ENCODE measurements at regions not wholly inside any gene's neighbourhood (a gene's known extent, or its start where the extent isn't known, plus 50 kb on each side); places are given as distances from the start of the nearest gene placed in this dataset.
"Not testable (repeated sequence)": the region's sequence is repeated elsewhere in the genome, so short reads cannot be mapped to it uniquely, and the experiment has no call there.

DNA sequence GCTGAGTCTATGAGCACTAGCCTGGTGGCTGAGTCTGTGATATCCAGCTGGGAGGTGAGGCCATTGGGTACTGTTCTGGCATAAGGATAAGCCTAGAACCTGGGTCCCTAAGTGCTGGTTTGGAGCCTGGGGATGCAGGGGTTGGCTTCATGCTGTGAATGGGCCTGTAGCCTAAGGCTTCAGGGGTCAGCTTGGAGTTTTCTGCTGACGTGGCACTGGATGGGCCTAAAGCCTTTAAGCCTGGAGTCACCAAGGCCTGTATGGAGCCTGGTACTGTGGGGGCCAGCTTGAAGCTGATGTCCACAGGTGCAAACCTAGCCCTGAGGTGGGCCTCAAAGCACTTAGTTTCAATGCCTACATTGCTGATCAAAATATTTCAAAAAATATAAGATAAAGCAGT lies 979.6 kb upstream of the POU3F4 start:
- Histone ChIP-seq H3K36me3 (ENCODE audit: control insufficient read depth, insufficient read depth, low read length) (no peaks in the 10 kb centered on the region), H3K27ac (ENCODE audit: insufficient read depth, low read length, poor library complexity, severe bottlenecking) (no peak overlapping the region), H3K27me3 (ENCODE audit: control insufficient read depth, insufficient read depth, low read length) (no peaks in the 10 kb centered on the region), H3K9me3 (ENCODE audit: control insufficient read depth in 2 of 2, low read length in 2 of 2) (no peaks in the 10 kb centered on the region), H3K4me3 (ENCODE audit: low read depth, low read length) (no peak overlapping the region), H3K4me1 (ENCODE audit: control insufficient read depth, insufficient read depth, low read length, poor library complexity, severe bottlenecking) (no peaks in the 10 kb centered on the region)
- Mint-ChIP-seq H3K4me3 (no peak overlapping the region), H3K4me1 (no peaks in the 10 kb centered on the region), H3K36me3 (no peaks in the 10 kb centered on the region), H3K27ac (no peak overlapping the region), H3K27me3 (no peaks in the 10 kb centered on the region), H3K9me3 (peaks cover 0 to 8% (median 1%) of the 10 kb centered on the region in 7 donors)
- DNase-seq = no peak
- ATAC-seq (ENCODE audit: low read depth in 2 of 2) = no peak

DNA sequence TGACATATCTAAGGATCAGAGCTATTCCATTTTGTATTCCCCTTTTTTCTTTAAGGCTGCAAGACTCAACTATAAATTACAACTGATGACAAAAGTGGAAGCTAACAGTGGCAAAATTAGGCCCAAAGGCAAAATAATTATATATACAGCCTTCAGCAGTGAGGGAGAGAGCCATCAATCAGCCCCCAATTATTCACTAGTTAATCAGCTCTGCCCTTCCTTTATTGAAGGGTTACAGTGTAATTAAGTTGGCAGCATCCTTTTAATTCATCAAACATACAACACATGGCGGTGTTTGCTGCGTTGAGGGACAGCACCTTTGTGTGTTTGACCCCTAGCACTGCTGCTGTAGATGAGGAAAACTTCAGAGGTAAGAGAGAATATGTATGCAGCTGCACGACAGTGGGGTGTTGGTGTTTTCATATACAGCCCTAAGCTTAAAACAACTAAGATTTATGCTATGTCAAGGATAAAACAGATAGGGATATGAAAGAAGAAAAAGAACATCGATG lies 973.9 kb upstream of the POU3F4 start:
- Mint-ChIP-seq H3K27ac (no peak overlapping the region), H3K9me3 (peaks cover 0 to 4% (median 1%) of the 10 kb centered on the region in 7 donors), H3K4me3 (no peak overlapping the region), H3K36me3 (no peaks in the 10 kb centered on the region), H3K27me3 (no peaks in the 10 kb centered on the region), H3K4me1 (no peaks in the 10 kb centered on the region)
- Histone ChIP-seq H3K9me3 (ENCODE audit: control insufficient read depth in 2 of 2, low read length in 2 of 2) (no peaks in the 10 kb centered on the region), H3K27ac (ENCODE audit: insufficient read depth, low read length, poor library complexity, severe bottlenecking) (no peak overlapping the region), H3K36me3 (ENCODE audit: control insufficient read depth, insufficient read depth, low read length) (no peaks in the 10 kb centered on the region), H3K4me3 (ENCODE audit: low read depth, low read length) (no peak overlapping the region), H3K4me1 (ENCODE audit: control insufficient read depth, insufficient read depth, low read length, poor library complexity, severe bottlenecking) (no peaks in the 10 kb centered on the region), H3K27me3 (ENCODE audit: control insufficient read depth, insufficient read depth, low read length) (no peaks in the 10 kb centered on the region)
- ATAC-seq (ENCODE audit: low read depth in 2 of 2) (no peak), DNase-seq (no peak)

DNA sequence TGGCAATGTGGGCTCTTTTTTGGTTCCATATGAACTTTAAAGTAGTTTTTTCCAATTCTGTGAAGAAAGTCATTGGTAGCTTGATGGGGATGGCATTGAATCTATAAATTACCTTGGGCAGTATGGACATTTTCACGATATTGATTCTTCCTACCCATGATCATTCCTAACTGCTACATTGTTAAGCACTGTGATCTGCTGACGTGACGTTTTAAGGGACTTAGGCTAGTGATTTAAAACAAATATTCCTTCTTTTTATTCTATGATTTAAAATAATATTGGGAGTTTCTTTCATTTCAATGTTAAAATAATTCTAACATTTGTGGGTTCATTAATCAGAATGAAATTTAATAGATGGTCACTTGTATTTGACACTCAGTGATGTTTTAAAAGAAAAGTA lies 970.9 kb upstream of the POU3F4 start:
- H3K4me3 ChIP-seq (ENCODE audit: low read depth, low read length); H3K36me3 ChIP-seq (ENCODE audit: control insufficient read depth, insufficient read depth, low read length); H3K4me1 ChIP-seq (ENCODE audit: control insufficient read depth, insufficient read depth, low read length, poor library complexity, severe bottlenecking); H3K9me3 Mint-ChIP-seq; DNase-seq; H3K36me3 Mint-ChIP-seq; H3K27me3 Mint-ChIP-seq; H3K4me1 Mint-ChIP-seq; ATAC-seq (ENCODE audit: low read depth in 2 of 2); H3K9me3 ChIP-seq (ENCODE audit: control insufficient read depth in 2 of 2, low read length in 2 of 2); H3K27me3 ChIP-seq (ENCODE audit: control insufficient read depth, insufficient read depth, low read length); H3K27ac ChIP-seq (ENCODE audit: insufficient read depth, low read length, poor library complexity, severe bottlenecking); H3K27ac Mint-ChIP-seq; H3K4me3 Mint-ChIP-seq: not testable (repeated sequence)

DNA sequence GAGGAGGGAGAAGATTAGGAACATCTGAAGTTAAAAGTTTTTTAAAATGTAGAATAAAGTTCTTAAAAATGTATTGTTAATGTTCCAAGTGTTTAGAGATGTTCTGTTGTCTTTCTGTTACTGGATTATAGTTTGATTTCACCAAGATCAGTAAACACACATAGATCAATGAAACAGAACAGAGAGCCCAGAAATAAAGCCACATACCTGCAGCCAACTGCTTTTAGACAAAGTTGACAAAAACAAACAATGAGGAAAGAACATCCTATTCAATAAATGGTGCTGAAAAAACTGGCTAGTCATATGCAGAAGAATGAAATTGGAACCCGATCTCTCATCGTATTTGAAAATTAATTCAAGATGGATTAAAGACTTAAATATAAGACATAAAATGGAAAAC lies 966.3 kb upstream of the POU3F4 start:
- H3K9me3 Mint-ChIP-seq = peaks cover 0 to 1% (median 0%) of the 10 kb centered on the region in 7 donors
- no peaks in the 10 kb centered on the region for H3K36me3 Mint-ChIP-seq
- H3K4me3 ChIP-seq (ENCODE audit: low read depth, low read length) = no peak overlapping the region
- DNase-seq (no peak), ATAC-seq (ENCODE audit: low read depth in 2 of 2) (no peak)
- H3K4me1 ChIP-seq (ENCODE audit: control insufficient read depth, insufficient read depth, low read length, poor library complexity, severe bottlenecking) = no peaks in the 10 kb centered on the region
- H3K4me3 Mint-ChIP-seq = no peak overlapping the region
- H3K36me3 ChIP-seq (ENCODE audit: control insufficient read depth, insufficient read depth, low read length) = no peaks in the 10 kb centered on the region
- no peaks in the 10 kb centered on the region for H3K9me3 ChIP-seq (ENCODE audit: control insufficient read depth in 2 of 2, low read length in 2 of 2)
- H3K27ac Mint-ChIP-seq = no peak overlapping the region
- no peak overlapping the region for H3K27ac ChIP-seq (ENCODE audit: insufficient read depth, low read length, poor library complexity, severe bottlenecking)
- no peaks in the 10 kb centered on the region for H3K4me1 Mint-ChIP-seq
- H3K27me3 Mint-ChIP-seq = no peaks in the 10 kb centered on the region
- no peaks in the 10 kb centered on the region for H3K27me3 ChIP-seq (ENCODE audit: control insufficient read depth, insufficient read depth, low read length)

DNA sequence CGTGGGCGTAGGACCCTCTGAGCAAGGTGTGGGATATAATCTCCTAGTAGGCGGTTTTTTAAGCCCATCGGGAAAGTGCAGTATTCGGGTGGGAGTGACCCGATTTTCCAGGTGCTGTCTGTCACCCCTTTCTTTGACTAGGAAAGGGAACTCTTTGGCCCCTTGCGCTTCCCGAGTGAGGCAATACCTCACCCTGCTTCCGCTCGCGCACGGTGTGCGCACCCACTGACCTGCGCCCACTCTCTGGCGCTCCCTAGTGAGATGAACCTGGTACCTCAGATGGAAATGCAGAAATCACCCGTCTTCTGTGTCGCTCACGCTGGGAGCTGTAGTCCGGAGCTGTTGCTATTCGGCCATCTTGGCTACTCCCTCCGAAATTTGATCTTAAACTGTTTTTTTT lies 955.9 kb upstream of the POU3F4 start:
- H3K9me3 ChIP-seq (ENCODE audit: control insufficient read depth in 2 of 2, low read length in 2 of 2); H3K4me3 Mint-ChIP-seq; H3K36me3 Mint-ChIP-seq; H3K27me3 ChIP-seq (ENCODE audit: control insufficient read depth, insufficient read depth, low read length); H3K4me3 ChIP-seq (ENCODE audit: low read depth, low read length); H3K27ac ChIP-seq (ENCODE audit: insufficient read depth, low read length, poor library complexity, severe bottlenecking); H3K36me3 ChIP-seq (ENCODE audit: control insufficient read depth, insufficient read depth, low read length); H3K9me3 Mint-ChIP-seq; H3K27ac Mint-ChIP-seq; ATAC-seq (ENCODE audit: low read depth in 2 of 2); H3K4me1 ChIP-seq (ENCODE audit: control insufficient read depth, insufficient read depth, low read length, poor library complexity, severe bottlenecking); DNase-seq; H3K4me1 Mint-ChIP-seq; H3K27me3 Mint-ChIP-seq: not testable (repeated sequence)

DNA sequence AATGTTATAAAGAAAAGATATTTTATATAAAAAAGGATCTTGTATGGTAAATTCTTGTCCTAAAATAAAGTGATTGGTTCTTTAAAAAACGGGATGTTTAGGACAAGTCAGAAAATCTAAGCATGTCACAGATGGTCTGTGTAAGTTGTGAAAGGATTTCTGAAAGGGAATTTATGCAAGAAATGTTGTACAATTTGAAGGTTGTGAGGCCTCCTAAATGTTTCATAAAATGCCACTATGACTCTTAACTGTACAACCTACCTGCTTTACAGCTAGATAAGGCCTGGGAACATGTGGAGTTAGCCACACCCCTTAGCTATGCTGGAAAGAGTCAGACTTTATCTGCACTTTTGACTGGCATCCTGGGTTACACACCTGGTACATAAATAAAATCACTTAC lies 951.5 kb upstream of the POU3F4 start:
- no peaks in the 10 kb centered on the region for H3K4me1 Mint-ChIP-seq
- Histone ChIP-seq H3K9me3 (ENCODE audit: control insufficient read depth in 2 of 2, low read length in 2 of 2) (no peaks in the 10 kb centered on the region), H3K4me1 (ENCODE audit: control insufficient read depth, insufficient read depth, low read length, poor library complexity, severe bottlenecking) (no peaks in the 10 kb centered on the region), H3K27ac (ENCODE audit: insufficient read depth, low read length, poor library complexity, severe bottlenecking) (no peak overlapping the region), H3K4me3 (ENCODE audit: low read depth, low read length) (no peak overlapping the region), H3K27me3 (ENCODE audit: control insufficient read depth, insufficient read depth, low read length) (no peaks in the 10 kb centered on the region), H3K36me3 (ENCODE audit: control insufficient read depth, insufficient read depth, low read length) (no peaks in the 10 kb centered on the region)
- H3K36me3 Mint-ChIP-seq = no peaks in the 10 kb centered on the region
- H3K27me3 Mint-ChIP-seq = no peaks in the 10 kb centered on the region
- no peak overlapping the region for H3K27ac Mint-ChIP-seq
- no peak overlapping the region for H3K4me3 Mint-ChIP-seq
- ATAC-seq (ENCODE audit: low read depth in 2 of 2) (no peak), DNase-seq (no peak)
- H3K9me3 Mint-ChIP-seq = peaks cover 0 to 8% (median 2%) of the 10 kb centered on the region in 7 donors

DNA sequence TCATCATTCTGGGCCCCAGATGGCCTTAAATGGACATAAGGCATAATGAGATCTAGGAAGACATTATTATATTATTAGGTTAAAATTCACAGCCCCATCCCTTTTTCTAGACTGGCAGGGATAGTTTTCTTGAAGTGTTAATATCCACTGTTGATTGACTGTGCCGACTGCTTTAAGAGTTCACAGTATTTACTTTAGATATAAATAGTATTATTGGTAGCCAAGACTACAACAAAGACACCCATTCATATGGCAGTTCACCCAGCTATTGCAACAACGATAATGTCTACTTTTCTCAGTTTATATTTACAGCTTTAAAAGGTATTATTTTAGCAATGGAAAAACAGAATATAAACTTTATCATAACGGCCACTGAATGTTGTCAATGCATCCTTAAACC lies 922.2 kb upstream of the POU3F4 start:
- Mint-ChIP-seq H3K4me1 (no peaks in the 10 kb centered on the region), H3K27ac (no peak overlapping the region), H3K9me3 (peaks cover 0 to 4% (median 0%) of the 10 kb centered on the region in 7 donors), H3K4me3 (no peak overlapping the region), H3K36me3 (no peaks in the 10 kb centered on the region), H3K27me3 (no peaks in the 10 kb centered on the region)
- ATAC-seq (ENCODE audit: low read depth in 2 of 2) = no peak
- H3K27me3 ChIP-seq (ENCODE audit: control insufficient read depth, insufficient read depth, low read length) = no peaks in the 10 kb centered on the region
- H3K4me3 ChIP-seq (ENCODE audit: low read depth, low read length) = no peak overlapping the region
- no peaks in the 10 kb centered on the region for H3K9me3 ChIP-seq (ENCODE audit: control insufficient read depth in 2 of 2, low read length in 2 of 2)
- H3K27ac ChIP-seq (ENCODE audit: insufficient read depth, low read length, poor library complexity, severe bottlenecking) = no peak overlapping the region
- H3K36me3 ChIP-seq (ENCODE audit: control insufficient read depth, insufficient read depth, low read length) = no peaks in the 10 kb centered on the region
- DNase-seq = no peak
- no peaks in the 10 kb centered on the region for H3K4me1 ChIP-seq (ENCODE audit: control insufficient read depth, insufficient read depth, low read length, poor library complexity, severe bottlenecking)

DNA sequence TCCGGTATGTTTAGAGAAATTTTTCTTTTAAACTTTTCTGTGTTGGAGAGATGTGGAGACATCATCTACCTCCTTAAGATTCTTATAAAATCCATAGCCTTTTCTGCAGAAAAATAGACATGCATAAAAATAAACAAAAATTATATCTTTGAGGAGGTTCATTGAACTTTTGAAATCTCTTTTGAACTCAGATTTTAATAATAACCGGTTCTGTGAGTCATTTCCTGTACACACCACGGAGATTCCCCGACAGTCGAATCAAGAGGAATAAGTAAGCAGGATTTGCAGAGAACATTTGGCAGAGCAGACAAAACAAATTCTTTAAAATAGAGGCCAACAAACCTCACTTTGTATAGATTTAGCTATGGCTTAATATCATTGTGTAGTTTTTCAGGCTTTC lies 918.7 kb upstream of the POU3F4 start:
- ATAC-seq (ENCODE audit: low read depth in 2 of 2) = no peak
- no peaks in the 10 kb centered on the region for H3K36me3 Mint-ChIP-seq
- H3K27ac ChIP-seq (ENCODE audit: insufficient read depth, low read length, poor library complexity, severe bottlenecking) = no peak overlapping the region
- DNase-seq = no peak
- H3K4me1 ChIP-seq (ENCODE audit: control insufficient read depth, insufficient read depth, low read length, poor library complexity, severe bottlenecking) = no peaks in the 10 kb centered on the region
- no peaks in the 10 kb centered on the region for H3K27me3 ChIP-seq (ENCODE audit: control insufficient read depth, insufficient read depth, low read length)
- no peak overlapping the region for H3K4me3 ChIP-seq (ENCODE audit: low read depth, low read length)
- no peaks in the 10 kb centered on the region for H3K27me3 Mint-ChIP-seq
- H3K9me3 Mint-ChIP-seq = peaks cover 0 to 7% (median 1%) of the 10 kb centered on the region in 7 donors
- H3K9me3 ChIP-seq (ENCODE audit: control insufficient read depth in 2 of 2, low read length in 2 of 2) = no peaks in the 10 kb centered on the region
- H3K36me3 ChIP-seq (ENCODE audit: control insufficient read depth, insufficient read depth, low read length) = no peaks in the 10 kb centered on the region
- H3K4me1 Mint-ChIP-seq = no peaks in the 10 kb centered on the region
- no peak overlapping the region for H3K4me3 Mint-ChIP-seq
- H3K27ac Mint-ChIP-seq = no peak overlapping the region
